IMR-90 (cell line): ENCODE measurements at regions not wholly inside any gene's neighbourhood (a gene's known extent, or its start where the extent isn't known, plus 50 kb on each side); places are given as distances from the start of the nearest gene placed in this dataset.

Experiments
- ATAC-seq: fragments of 200-7000 bp; cut with Tn5 transposase; 2 replicates; pipeline ENCODE4 v1.9.1; 2020; ENCODE audit warnings: low read depth, mild to moderate bottlenecking, moderate library complexity
- BruUV-seq: library from RNA; stranded (reverse); fragments of 400-500 nt; replicated peaks from 2 replicates; lab custom pipeline; 2021; lab: Mats Ljungman, UMichigan
- CTCF ChIA-PET: fragments of 300-600 bp; formaldehyde crosslinking; extraction: SDS; loops from one replicate; lab custom pipeline; 2021; ENCODE audit warnings: antibody characterized with exemption; lab: Yijun Ruan, JAX
- POLR2A ChIA-PET: fragments of 300-600 bp; sonication (Branson Sonifier 250); formaldehyde crosslinking; loops from one replicate; lab custom pipeline; 2022; ENCODE audit warnings: antibody characterized with exemption; ENCODE audit not compliant: unreplicated experiment; lab: Charles Lee
- DNase-seq: peaks from one replicate; pipeline ENCODE4 v3.0.0; 2013
- H2AFZ ChIP-seq: replicated peaks from 2 replicates; pipeline ENCODE3; 2013; ENCODE audit warnings: low read length, mild to moderate bottlenecking; ENCODE audit not compliant: poor library complexity
- H2AK5ac ChIP-seq: 2 replicates; pipeline ENCODE4 v1.6.1; 2013; ENCODE audit warnings: low read depth, low read length, inconsistent platforms
- H2AK9ac ChIP-seq: replicated peaks from 2 replicates; pipeline ENCODE3; 2013; ENCODE audit warnings: mild to moderate bottlenecking, low read depth, low read length, moderate library complexity; ENCODE audit not compliant: poor library complexity
- H2BK120ac ChIP-seq: 2 replicates; pipeline ENCODE4 v1.6.1; 2013; ENCODE audit warnings: low read depth, low read length, inconsistent platforms
- H2BK15ac ChIP-seq: 3 replicates; pipeline ENCODE4 v1.6.1; 2013; ENCODE audit warnings: low read depth, low read length, inconsistent platforms
- H2BK20ac ChIP-seq: 2 replicates; pipeline ENCODE4 v1.6.1; 2013; ENCODE audit warnings: low read depth, mild to moderate bottlenecking, inconsistent platforms, low read length, moderate library complexity
- H2BK5ac ChIP-seq: 2 replicates; pipeline ENCODE4 v1.6.1; 2013; ENCODE audit warnings: mild to moderate bottlenecking, low read depth, low read length, inconsistent platforms; ENCODE audit not compliant: poor library complexity, severe bottlenecking
- H3K14ac ChIP-seq: replicated peaks from 2 replicates; pipeline ENCODE4 v1.6.1; 2013; ENCODE audit warnings: low read depth, low read length, inconsistent platforms
- H3K18ac ChIP-seq: 2 replicates; pipeline ENCODE4 v1.6.1; 2013; ENCODE audit warnings: low read depth, low read length, control low read depth
- H3K23ac ChIP-seq: 2 replicates; pipeline ENCODE4 v1.6.1; 2013; ENCODE audit warnings: low read depth, low read length, inconsistent platforms
- H3K27ac ChIP-seq: 2 replicates; pipeline ENCODE4 v1.5.1; 2013; ENCODE audit warnings: mild to moderate bottlenecking, control low read depth, low read length; ENCODE audit not compliant: insufficient read depth
- H3K27me3 ChIP-seq: 2 replicates; pipeline ENCODE4 v1.6.1; 2013; ENCODE audit warnings: low read length; ENCODE audit not compliant: control insufficient read depth, insufficient read depth
- H3K36me3 ChIP-seq: 2 replicates; pipeline ENCODE4 v1.6.1; 2013; ENCODE audit warnings: low read length, mixed read lengths; ENCODE audit not compliant: control insufficient read depth, insufficient read depth
- H3K4ac ChIP-seq: 2 replicates; pipeline ENCODE4 v1.6.1; 2013; ENCODE audit warnings: low read depth, low read length, inconsistent platforms
- H3K4me1 ChIP-seq: 2 replicates; pipeline ENCODE4 v1.6.1; 2013; ENCODE audit warnings: low read length, mixed read lengths; ENCODE audit not compliant: control insufficient read depth, insufficient read depth
- H3K4me2 ChIP-seq: 2 replicates; pipeline ENCODE4 v1.6.1; 2013; ENCODE audit warnings: low read depth, mild to moderate bottlenecking, control low read depth, low read length, moderate library complexity
- H3K4me3 ChIP-seq: 2 replicates; pipeline ENCODE4 v1.5.1; 2013; ENCODE audit warnings: low read depth, mild to moderate bottlenecking, control low read depth, low read length, moderate library complexity; ENCODE audit not compliant: insufficient read depth
- H3K56ac ChIP-seq: 2 replicates; pipeline ENCODE4 v1.6.1; 2013; ENCODE audit warnings: low read length, inconsistent platforms; ENCODE audit not compliant: insufficient read depth; ENCODE audit errors: extremely low read depth
- H3K79me1 ChIP-seq, 2 experiments: 2 replicates each; pipeline ENCODE4 v1.6.1; 2013; ENCODE audit warnings: low read length in 2 of 2, inconsistent platforms in 1 of 2, low read depth in 1 of 2
- H3K9ac ChIP-seq: 2 replicates; pipeline ENCODE4 v1.6.1; 2013; ENCODE audit warnings: low read depth, low read length, control low read depth
- H3K9me1 ChIP-seq: 2 replicates; pipeline ENCODE4 v1.6.1; 2013; ENCODE audit warnings: low read length, inconsistent platforms; ENCODE audit not compliant: insufficient read depth
- H3K9me3 ChIP-seq: 2 replicates; pipeline ENCODE4 v1.6.1; 2013; ENCODE audit warnings: low read length; ENCODE audit not compliant: control insufficient read depth, insufficient read depth
- H4K20me1 ChIP-seq: 2 replicates; pipeline ENCODE4 v1.6.1; 2013; ENCODE audit warnings: low read length, inconsistent platforms; ENCODE audit not compliant: insufficient read depth
- H4K5ac ChIP-seq: 2 replicates; pipeline ENCODE4 v1.6.1; 2013; ENCODE audit warnings: mild to moderate bottlenecking, low read depth, low read length, control low read depth
- H4K8ac ChIP-seq, 2 experiments: 2 replicates each; pipeline ENCODE4 v1.6.1; 2013; ENCODE audit warnings: low read depth in 2 of 2, low read length in 2 of 2, control low read depth in 1 of 2, inconsistent platforms in 1 of 2
- H4K91ac ChIP-seq: 2 replicates; pipeline ENCODE4 v1.6.1; 2013; ENCODE audit warnings: low read depth, low read length, inconsistent platforms; ENCODE audit not compliant: insufficient read depth
- MAFK ChIP-seq: IDR thresholded peaks from 2 replicates; pipeline ENCODE4 v1.6.1; 2012; ENCODE audit warnings: low read depth, low read length, improper control_type of control experiment
- MAZ ChIP-seq: IDR thresholded peaks from 2 replicates; pipeline ENCODE4 v1.6.1; 2012; ENCODE audit warnings: low read depth, mild to moderate bottlenecking, low read length, improper control_type of control experiment, moderate library complexity, borderline replicate concordance
- MXI1 ChIP-seq: IDR thresholded peaks from 2 replicates; pipeline ENCODE4 v1.6.1; 2012; ENCODE audit warnings: low read depth, mild to moderate bottlenecking, low read length, moderate library complexity, borderline replicate concordance
- POLR2A ChIP-seq: IDR thresholded peaks from 2 replicates; pipeline ENCODE4 v1.6.1; 2012; ENCODE audit warnings: mild to moderate bottlenecking, low read depth, low read length
- RFX5 ChIP-seq: IDR thresholded peaks from 2 replicates; pipeline ENCODE4 v1.8.0; 2012; ENCODE audit warnings: low read depth, mild to moderate bottlenecking, low read length, moderate library complexity
- SMC3 ChIP-seq: fragments of 150-350 bp; IDR thresholded peaks from 2 replicates; pipeline ENCODE4 v1.6.1; 2016; ENCODE audit warnings: low read depth, mild to moderate bottlenecking, antibody characterized with exemption, low read length, moderate library complexity
- WGBS, 2 experiments: methylation state at CpG; one replicate each; pipeline versions ENCODE4 v1.1.5 to v1.1.7; 2013; ENCODE audit warnings: missing lambda C conversion rate in 2 of 2; ENCODE audit not compliant: insufficient read length in 1 of 2; ENCODE audit errors: extremely low coverage in 2 of 2; 5-methylcytosine and 5-hydroxymethylcytosine counted together
- dilution Hi-C: fragments of 300-500 bp; cut with HindIII; formaldehyde crosslinking; loops from one replicate; pipeline ENCODE4 v1.14.3; 2018; ENCODE audit warnings: low sequenced_read_pairs; ENCODE audit not compliant: unreplicated experiment
- in situ Hi-C: fragments of 300-500 bp; cut with MboI; formaldehyde crosslinking; loops from 3 replicates; pipeline ENCODE4 v1.14.3; 2019; ENCODE audit warnings: low sequenced_read_pairs, inconsistent platforms, mixed read lengths
- intact Hi-C: fragments of 100-400 bp; cut with micrococcal nuclease; formaldehyde crosslinking; loops from 2 replicates; pipeline ENCODE4 v1.10.0; 2022
- TF ChIP-seq, protein P1 (sequence below): fragments of 150-350 bp; IDR thresholded peaks from 2 replicates; pipeline ENCODE4 v1.6.1; 2016; ENCODE audit warnings: low read depth, mild to moderate bottlenecking, low read length, moderate library complexity, borderline replicate concordance
- TF ChIP-seq, protein P2 (sequence below): fragments of 150-350 bp; IDR thresholded peaks from 2 replicates; pipeline ENCODE4 v1.6.1; 2017; ENCODE audit warnings: mild to moderate bottlenecking, antibody characterized with exemption, low read length, low read depth

GRCh38 chr11:39192671-39193070, 2266.8 kb downstream of the LRRC4C start:
- Histone ChIP-seq H4K20me1 (no peaks in the 10 kb centered on the region), H3K36me3 (no peaks in the 10 kb centered on the region), H4K91ac (no peak overlapping the region), H2AK5ac (no peak overlapping the region), H3K18ac (no peak overlapping the region), H2AK9ac (no peak overlapping the region), H3K27ac (no peak overlapping the region), H4K8ac (no peak overlapping the region), H2AFZ (no peak overlapping the region), H2BK120ac (no peak overlapping the region), H3K79me1 (no peaks in the 10 kb centered on the region), H4K5ac (no peak overlapping the region), H3K23ac (no peak overlapping the region), H3K4me1 (no peaks in the 10 kb centered on the region), H3K9me3 (peaks cover 5% of the 10 kb centered on the region; the same call in 1 of the 2 replicates), H3K4me3 (no peak overlapping the region), H3K4me2 (no peak overlapping the region), H2BK15ac (no peak overlapping the region), H3K27me3 (no peaks in the 10 kb centered on the region), H2BK20ac (no peak overlapping the region), H3K14ac (no peak overlapping the region), H3K9ac (no peak overlapping the region), H3K56ac (no peak overlapping the region), H2BK5ac (no peak overlapping the region), H3K4ac (no peak overlapping the region), H3K9me1 (no peaks in the 10 kb centered on the region)
- no peak for DNase-seq
- dilution Hi-C loops, result no loop called here
- intact Hi-C loops, result no loop called here
- WGBS, 2 experiments, result 83% methylated on average over 2 of the region's 24 CpGs; no CpG with 5 or more reads in 1 of the 2 experiments
- no peak for TF ChIP-seq MAZ
- TF ChIP-seq SMC3, result no peak
- TF ChIP-seq MXI1, result no peak
- TF ChIP-seq, protein P1, sequence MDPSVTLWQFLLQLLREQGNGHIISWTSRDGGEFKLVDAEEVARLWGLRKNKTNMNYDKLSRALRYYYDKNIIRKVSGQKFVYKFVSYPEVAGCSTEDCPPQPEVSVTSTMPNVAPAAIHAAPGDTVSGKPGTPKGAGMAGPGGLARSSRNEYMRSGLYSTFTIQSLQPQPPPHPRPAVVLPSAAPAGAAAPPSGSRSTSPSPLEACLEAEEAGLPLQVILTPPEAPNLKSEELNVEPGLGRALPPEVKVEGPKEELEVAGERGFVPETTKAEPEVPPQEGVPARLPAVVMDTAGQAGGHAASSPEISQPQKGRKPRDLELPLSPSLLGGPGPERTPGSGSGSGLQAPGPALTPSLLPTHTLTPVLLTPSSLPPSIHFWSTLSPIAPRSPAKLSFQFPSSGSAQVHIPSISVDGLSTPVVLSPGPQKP, result no peak
- TF ChIP-seq, protein P2, sequence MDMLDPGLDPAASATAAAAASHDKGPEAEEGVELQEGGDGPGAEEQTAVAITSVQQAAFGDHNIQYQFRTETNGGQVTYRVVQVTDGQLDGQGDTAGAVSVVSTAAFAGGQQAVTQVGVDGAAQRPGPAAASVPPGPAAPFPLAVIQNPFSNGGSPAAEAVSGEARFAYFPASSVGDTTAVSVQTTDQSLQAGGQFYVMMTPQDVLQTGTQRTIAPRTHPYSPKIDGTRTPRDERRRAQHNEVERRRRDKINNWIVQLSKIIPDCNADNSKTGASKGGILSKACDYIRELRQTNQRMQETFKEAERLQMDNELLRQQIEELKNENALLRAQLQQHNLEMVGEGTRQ, result no peak
- TF ChIP-seq POLR2A, result no peak
- TF ChIP-seq RFX5, result no peak
- no peak for TF ChIP-seq MAFK
- in situ Hi-C loops, result no loop called here
- ChIA-PET POLR2A (no interaction called here), CTCF (no interaction called here)
- ATAC-seq, result no peak
- BruUV-seq, result no TSS peak
